Gastroesophageal sphincter (tissue), 4 donors: ENCODE measurements at regions not wholly inside any gene's neighbourhood (a gene's known extent, or its start where the extent isn't known, plus 50 kb on each side); places are given as distances from the start of the nearest gene placed in this dataset.

Source experiments
- ATAC-seq: fragments of 150-250 bp; one replicate; pipeline ENCODE4 v1.9.1; 2016; ENCODE audit warnings: mild to moderate bottlenecking, moderate library complexity
- H3K27ac ChIP-seq, 4 donors: fragments of 200-600 bp; sonication (generic) in 3 of 4; 1 replicate in 3 of 4; 2 replicates in 1 of 4; pipeline ENCODE4 v1.5.1; 2016 to 2019
- H3K27me3 ChIP-seq: fragments of 200-600 bp; sonication (generic); one replicate; pipeline ENCODE4 v1.5.1; 2019
- H3K36me3 ChIP-seq, 2 donors: fragments of 200-600 bp; sonication (generic); one replicate each; pipeline ENCODE4 v1.5.1; 2019; ENCODE audit warnings: control low read depth in 1 of 2
- H3K4me1 ChIP-seq, 3 donors: fragments of 200-600 bp; sonication (generic); 1 replicate in 2 of 3; 2 replicates in 1 of 3; pipeline ENCODE4 v1.5.1; 2016 to 2019; ENCODE audit warnings: control low read depth in 2 of 3
- H3K4me3 ChIP-seq, 2 donors: fragments of 200-600 bp; sonication (generic); one replicate each; pipeline ENCODE4 v1.5.1; 2019; ENCODE audit warnings: mild to moderate bottlenecking in 1 of 2, moderate library complexity in 1 of 2
- H3K9me3 ChIP-seq, 3 donors: fragments of 200-600 bp; sonication (generic); one replicate each; pipeline ENCODE4 v1.5.1; 2017 to 2019; ENCODE audit warnings: control low read depth in 2 of 3
- CTCF ChIP-seq, 4 experiments: fragments of 200-600 bp in 2 of 4; fragments of 450-650 bp in 2 of 4; sonication (generic) in 1 of 4; IDR thresholded peaks; one replicate each; pipeline ENCODE4 v1.5.1; 2017 to 2019; ENCODE audit warnings: antibody characterized with exemption in 4 of 4, mild to moderate bottlenecking in 2 of 4, moderate library complexity in 2 of 4
- EP300 ChIP-seq: sonication (generic); formaldehyde crosslinking; IDR thresholded peaks from one replicate; pipeline ENCODE4 v1.6.1; 2017; ENCODE audit warnings: antibody characterized with exemption, mild to moderate bottlenecking
- POLR2A ChIP-seq, 2 donors: fragments of 450-650 bp; IDR thresholded peaks; one replicate each; pipeline ENCODE4 v1.6.1; 2017; ENCODE audit warnings: antibody characterized with exemption in 2 of 2, mild to moderate bottlenecking in 2 of 2, moderate library complexity in 1 of 2
- POLR2AphosphoS5 ChIP-seq: sonication (generic); formaldehyde crosslinking; IDR thresholded peaks from one replicate; pipeline ENCODE4 v1.6.1; 2017; ENCODE audit warnings: antibody characterized with exemption
- WGBS, 2 donors: methylation state at CpG; one replicate each; pipeline ENCODE4 v1.1.5; 2018; ENCODE audit warnings: low coverage in 1 of 2; 5-methylcytosine and 5-hydroxymethylcytosine counted together

GRCh38 chr4:23463071-23463470 lies 426.8 kb downstream of the PPARGC1A start:
- Histone ChIP-seq H3K27me3 (no peaks in the 10 kb centered on the region), H3K36me3 (no peaks in the 10 kb centered on the region), H3K4me3 (no peak overlapping the region), H3K4me1 (no peaks in the 10 kb centered on the region), H3K27ac (no peak overlapping the region), H3K9me3 (peaks cover 0 to 18% (median 0%) of the 10 kb centered on the region in 3 donors)
- no peak for TF ChIP-seq EP300
- TF ChIP-seq POLR2AphosphoS5, result no peak
- no peak for TF ChIP-seq CTCF (IDR thresholded peaks at IDR 0.05)
- ATAC-seq, result no peak

- no peaks in the 10 kb centered on the region for H3K27me3 ChIP-seq
- no peak overlapping the region for H3K4me3 ChIP-seq
- no peak for ATAC-seq
- H3K9me3 ChIP-seq, result no peaks in the 10 kb centered on the region
- peaks cover 0 to 18% (median 7%) of the 10 kb centered on the region in 3 donors for H3K4me1 ChIP-seq
- WGBS, 2 donors, result 27 to 50% methylated on average over 1 of the region's 1 CpG
- H3K36me3 ChIP-seq, result no peaks in the 10 kb centered on the region
- TF ChIP-seq POLR2AphosphoS5 (no peak), POLR2A (IDR thresholded peaks at IDR 0.05) (no peak), EP300 (no peak), CTCF (IDR thresholded peaks at IDR 0.05) (no peak)
- H3K27ac ChIP-seq, result peak overlapping the region in 2 of 4 donors; percentile 3 to 30
Observed at GRCh38 chr4:23458054-23458453, 431.8 kb downstream of the PPARGC1A start.

GRCh38 chr4:23456864-23457263 lies 433.0 kb downstream of the PPARGC1A start:
- peaks cover 0 to 25% (median 7%) of the 10 kb centered on the region in 3 donors for H3K4me1 ChIP-seq
- H3K4me3 ChIP-seq, result no peak overlapping the region
- WGBS, 2 donors, result 39% methylated on average over 2 of the region's 2 CpGs
- TF ChIP-seq POLR2A (IDR thresholded peaks at IDR 0.05), result no peak
- H3K9me3 ChIP-seq, result no peaks in the 10 kb centered on the region
- no peak for ATAC-seq
- H3K36me3 ChIP-seq, result no peaks in the 10 kb centered on the region
- peak overlapping the region in 2 of 4 donors; percentile 3 to 30 for H3K27ac ChIP-seq
- H3K27me3 ChIP-seq, result no peaks in the 10 kb centered on the region

- peaks cover 0 to 25% (median 7%) of the 10 kb centered on the region in 3 donors for H3K4me1 ChIP-seq
- WGBS, 2 donors, result 26 to 27% methylated on average over 5 of the region's 5 CpGs
- H3K4me3 ChIP-seq, result no peak overlapping the region
- H3K36me3 ChIP-seq, result no peaks in the 10 kb centered on the region
- no peaks in the 10 kb centered on the region for H3K9me3 ChIP-seq
- peak overlapping the region in 2 of 4 donors; percentile 13 to 25 for H3K27ac ChIP-seq
- ATAC-seq, result no peak
- H3K27me3 ChIP-seq, result no peaks in the 10 kb centered on the region
- peak in 2 of 4 experiments; percentile 16 to 23 for TF ChIP-seq CTCF (IDR thresholded peaks at IDR 0.05)
- TF ChIP-seq POLR2A (IDR thresholded peaks at IDR 0.05), result no peak
- TF ChIP-seq POLR2AphosphoS5, result no peak
Observed at GRCh38 chr4:23455456-23456158, 434.2 kb downstream of the PPARGC1A start.

- Histone ChIP-seq H3K27me3 (no peaks in the 10 kb centered on the region), H3K4me3 (no peak overlapping the region), H3K27ac (no peak overlapping the region), H3K9me3 (no peaks in the 10 kb centered on the region), H3K4me1 (no peaks in the 10 kb centered on the region), H3K36me3 (no peaks in the 10 kb centered on the region)
- 44 to 57% methylated on average over 1 of the region's 1 CpG for WGBS, 2 donors
- TF ChIP-seq CTCF (IDR thresholded peaks at IDR 0.05), result no peak
- TF ChIP-seq EP300, result no peak
- no peak for TF ChIP-seq POLR2AphosphoS5
- no peak for TF ChIP-seq POLR2A (IDR thresholded peaks at IDR 0.05)
- ATAC-seq, result no peak
Observed at GRCh38 chr4:23441530-23442069, 448.2 kb downstream of the PPARGC1A start.
